ENCODE measurements at regions not wholly inside any gene's neighbourhood (a gene's known extent, or its start where the extent isn't known, plus 50 kb on each side); places are given as distances from the start of the nearest gene placed in this dataset.

DNA sequence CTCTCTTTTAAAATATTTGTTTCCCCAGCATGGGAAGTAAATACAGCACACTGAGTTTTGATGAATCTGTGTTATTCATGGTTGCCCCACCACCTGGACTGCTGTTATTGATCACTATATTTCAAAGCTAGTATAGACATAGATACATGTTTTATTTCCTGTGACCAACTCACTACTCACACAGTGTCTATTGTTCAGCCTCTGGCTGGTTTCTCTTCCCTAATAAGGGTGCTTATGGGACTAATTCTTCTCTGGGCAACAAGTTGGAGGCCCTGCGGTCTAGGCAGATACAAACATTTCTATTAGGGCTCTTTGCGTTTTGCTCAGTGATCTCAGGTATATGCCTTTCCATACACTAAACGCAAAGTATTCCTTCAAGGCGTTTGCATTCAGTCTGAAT, 1191.0 kb upstream of the TMEM132C start (continued):
- TF ChIP-seq, protein P1, sequence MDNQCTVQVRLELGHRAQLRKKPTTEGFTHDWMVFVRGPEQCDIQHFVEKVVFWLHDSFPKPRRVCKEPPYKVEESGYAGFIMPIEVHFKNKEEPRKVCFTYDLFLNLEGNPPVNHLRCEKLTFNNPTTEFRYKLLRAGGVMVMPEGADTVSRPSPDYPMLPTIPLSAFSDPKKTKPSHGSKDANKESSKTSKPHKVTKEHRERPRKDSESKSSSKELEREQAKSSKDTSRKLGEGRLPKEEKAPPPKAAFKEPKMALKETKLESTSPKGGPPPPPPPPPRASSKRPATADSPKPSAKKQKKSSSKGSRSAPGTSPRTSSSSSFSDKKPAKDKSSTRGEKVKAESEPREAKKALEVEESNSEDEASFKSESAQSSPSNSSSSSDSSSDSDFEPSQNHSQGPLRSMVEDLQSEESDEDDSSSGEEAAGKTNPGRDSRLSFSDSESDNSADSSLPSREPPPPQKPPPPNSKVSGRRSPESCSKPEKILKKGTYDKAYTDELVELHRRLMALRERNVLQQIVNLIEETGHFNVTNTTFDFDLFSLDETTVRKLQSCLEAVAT (IDR thresholded peaks at IDR 0.05): no peak
- TF ChIP-seq GABPA (IDR thresholded peaks at IDR 0.05; ENCODE audit: low read depth): no peak
- TF ChIP-seq TCF12 (IDR thresholded peaks at IDR 0.05; ENCODE audit: low read depth, low read length): no peak
- TF ChIP-seq TARDBP (IDR thresholded peaks at IDR 0.05; ENCODE audit: borderline replicate concordance): no peak
- no peak for TF ChIP-seq POLR2AphosphoS2 (IDR thresholded peaks at IDR 0.05; ENCODE audit: low read depth, low read length)
- TF ChIP-seq SMAD1 (IDR thresholded peaks at IDR 0.05; ENCODE audit: low read depth, partially characterized antibody): no peak
- TF ChIP-seq, protein P2, sequence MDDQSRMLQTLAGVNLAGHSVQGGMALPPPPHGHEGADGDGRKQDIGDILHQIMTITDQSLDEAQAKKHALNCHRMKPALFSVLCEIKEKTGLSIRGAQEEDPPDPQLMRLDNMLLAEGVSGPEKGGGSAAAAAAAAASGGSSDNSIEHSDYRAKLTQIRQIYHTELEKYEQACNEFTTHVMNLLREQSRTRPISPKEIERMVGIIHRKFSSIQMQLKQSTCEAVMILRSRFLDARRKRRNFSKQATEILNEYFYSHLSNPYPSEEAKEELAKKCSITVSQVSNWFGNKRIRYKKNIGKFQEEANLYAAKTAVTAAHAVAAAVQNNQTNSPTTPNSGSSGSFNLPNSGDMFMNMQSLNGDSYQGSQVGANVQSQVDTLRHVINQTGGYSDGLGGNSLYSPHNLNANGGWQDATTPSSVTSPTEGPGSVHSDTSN (IDR thresholded peaks at IDR 0.05; ENCODE audit: insufficient replicate concordance, low read depth, low read length): no peak
- no peak for TF ChIP-seq ZBED1 (IDR thresholded peaks at IDR 0.05; ENCODE audit: borderline replicate concordance)
- no peak for TF ChIP-seq CEBPB (IDR thresholded peaks at IDR 0.05; ENCODE audit: borderline replicate concordance in 1 of 2, low read depth in 2 of 2, low read length in 2 of 2)

DNA sequence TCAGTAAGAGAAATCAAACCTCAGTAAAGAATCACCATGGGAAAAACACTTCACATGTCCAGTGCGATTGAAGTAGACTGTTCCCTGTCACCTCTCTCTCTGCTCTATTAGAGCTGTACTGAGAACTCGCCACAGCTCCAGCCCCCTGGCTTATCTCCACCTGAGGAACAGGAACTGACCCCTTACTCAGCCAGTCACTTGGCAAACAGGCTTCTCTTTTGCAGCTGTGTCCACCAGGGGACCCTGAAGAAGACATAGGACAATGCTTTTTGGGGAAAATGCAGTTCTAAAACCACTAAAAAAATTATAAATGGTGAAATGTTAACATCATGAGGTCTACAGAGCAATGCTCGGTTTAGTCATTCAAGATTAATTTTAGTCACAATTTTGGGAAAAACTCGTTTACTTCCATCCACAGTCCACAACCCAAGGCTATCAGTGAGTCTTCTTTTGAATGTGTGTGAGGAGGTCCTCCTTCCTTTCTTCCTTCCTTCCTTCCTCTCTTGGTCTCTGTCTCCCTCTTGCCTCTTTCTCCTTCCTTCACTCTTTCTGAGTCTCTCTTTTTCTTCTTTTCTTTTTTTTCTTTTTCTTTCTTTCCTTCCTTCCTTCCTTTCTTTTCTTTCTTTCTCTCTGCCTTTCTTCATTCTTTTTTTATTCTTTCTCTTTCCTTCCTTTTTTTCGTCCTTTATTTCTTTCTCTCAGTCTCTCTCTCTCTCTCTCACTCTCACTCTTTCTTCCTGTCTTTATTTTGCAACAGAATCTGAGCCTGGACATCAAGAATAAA, 1189.5 kb upstream of the TMEM132C start:
- 28% methylated on average over 5 of the region's 5 CpGs for WGBS (ENCODE audit: insufficient coverage, insufficient replicate concordance, low lambda C conversion rate, missing lambda C conversion rate)
- BruUV-seq (replicated peaks): no TSS peak
- no peak for FAIRE-seq

More for the DNA sequence above, 1189.5 kb upstream of the TMEM132C start:
- Histone ChIP-seq H3K4me3 (no peak overlapping the region), H4K20me1 (ENCODE audit: control insufficient read depth, insufficient read depth) (no peaks in the 10 kb centered on the region), H3K4me2 (ENCODE audit: control insufficient read depth, insufficient read depth) (no peak overlapping the region), H3K9ac (ENCODE audit: control insufficient read depth, insufficient read depth, low read length) (no peak overlapping the region), H3K79me2 (ENCODE audit: control insufficient read depth, insufficient read depth, low read length) (no peaks in the 10 kb centered on the region), H3K36me3 (ENCODE audit: control insufficient read depth in 2 of 2, insufficient read depth in 2 of 2, low read length in 1 of 2) (no peaks in the 10 kb centered on the region), H2AFZ (ENCODE audit: control insufficient read depth, low read depth, low read length) (no peak overlapping the region), H3K4me1 (ENCODE audit: control insufficient read depth, insufficient read depth, low read length) (no peaks in the 10 kb centered on the region), H3K9me3 (replicated peaks; ENCODE audit: control insufficient read depth, insufficient read depth, low read length) (no peaks in the 10 kb centered on the region; the same call in 2 of the 3 replicates), H3K27me3 (replicated peaks in 1 of 2; ENCODE audit: control insufficient read depth in 2 of 2, insufficient read depth in 2 of 2, low read length in 1 of 2) (no peaks in the 10 kb centered on the region), H3K27ac (ENCODE audit: control insufficient read depth, insufficient read depth) (no peak overlapping the region)
- ChIA-PET SMC1A (ENCODE audit: uncharacterized antibody, unreplicated experiment) (no interaction called here), POLR2A (no interaction called here), RAD21 (ENCODE audit: unreplicated experiment) (no interaction called here), CTCF (interaction anchor here (2.7 kb wide), 1 partner anchor 13 kb away, joined by 9 read pairs; no protein-coding TSS in a partner anchor)
- in situ Hi-C loops (cut with MboI): no loop called here
- ATAC-seq: no peak
- no peak for DNase-seq (ENCODE audit: low read depth, low spot score)
- TF ChIP-seq SUPT20H (IDR thresholded peaks at IDR 0.05; ENCODE audit: borderline replicate concordance, control insufficient read depth, low read depth, low read length): no peak
- TF ChIP-seq SREBF2 (IDR thresholded peaks at IDR 0.05; ENCODE audit: low read length): no peak
- TF ChIP-seq, protein P3, sequence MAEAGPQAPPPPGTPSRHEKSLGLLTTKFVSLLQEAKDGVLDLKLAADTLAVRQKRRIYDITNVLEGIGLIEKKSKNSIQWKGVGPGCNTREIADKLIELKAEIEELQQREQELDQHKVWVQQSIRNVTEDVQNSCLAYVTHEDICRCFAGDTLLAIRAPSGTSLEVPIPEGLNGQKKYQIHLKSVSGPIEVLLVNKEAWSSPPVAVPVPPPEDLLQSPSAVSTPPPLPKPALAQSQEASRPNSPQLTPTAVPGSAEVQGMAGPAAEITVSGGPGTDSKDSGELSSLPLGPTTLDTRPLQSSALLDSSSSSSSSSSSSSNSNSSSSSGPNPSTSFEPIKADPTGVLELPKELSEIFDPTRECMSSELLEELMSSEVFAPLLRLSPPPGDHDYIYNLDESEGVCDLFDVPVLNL (IDR thresholded peaks at IDR 0.05; ENCODE audit: low read depth, low read length): no peak
- TF ChIP-seq, protein P4, sequence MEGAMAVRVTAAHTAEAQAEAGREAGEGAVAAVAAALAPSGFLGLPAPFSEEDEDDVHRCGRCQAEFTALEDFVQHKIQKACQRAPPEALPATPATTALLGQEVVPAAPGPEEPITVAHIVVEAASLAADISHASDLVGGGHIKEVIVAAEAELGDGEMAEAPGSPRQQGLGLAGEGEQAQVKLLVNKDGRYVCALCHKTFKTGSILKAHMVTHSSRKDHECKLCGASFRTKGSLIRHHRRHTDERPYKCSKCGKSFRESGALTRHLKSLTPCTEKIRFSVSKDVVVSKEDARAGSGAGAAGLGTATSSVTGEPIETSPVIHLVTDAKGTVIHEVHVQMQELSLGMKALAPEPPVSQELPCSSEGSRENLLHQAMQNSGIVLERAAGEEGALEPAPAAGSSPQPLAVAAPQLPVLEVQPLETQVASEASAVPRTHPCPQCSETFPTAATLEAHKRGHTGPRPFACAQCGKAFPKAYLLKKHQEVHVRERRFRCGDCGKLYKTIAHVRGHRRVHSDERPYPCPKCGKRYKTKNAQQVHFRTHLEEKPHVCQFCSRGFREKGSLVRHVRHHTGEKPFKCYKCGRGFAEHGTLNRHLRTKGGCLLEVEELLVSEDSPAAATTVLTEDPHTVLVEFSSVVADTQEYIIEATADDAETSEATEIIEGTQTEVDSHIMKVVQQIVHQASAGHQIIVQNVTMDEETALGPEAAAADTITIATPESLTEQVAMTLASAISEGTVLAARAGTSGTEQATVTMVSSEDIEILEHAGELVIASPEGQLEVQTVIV (IDR thresholded peaks at IDR 0.05; ENCODE audit: borderline replicate concordance, partially characterized antibody): no peak
- intact Hi-C loops (cut with micrococcal nuclease; ENCODE audit: unreplicated experiment): no loop called here
